ENCODE measurements at regions not wholly inside any gene's neighbourhood (a gene's known extent, or its start where the extent isn't known, plus 50 kb on each side); places are given as distances from the start of the nearest gene placed in this dataset.
A peak's percentile ranks its signal among the peaks of the same experiment; 100 is the strongest.
"Not testable (repeated sequence)": the region's sequence is repeated elsewhere in the genome, so short reads cannot be mapped to it uniquely, and the experiment has no call there.

GRCh38 chr7:28330384-28331070 is 81.8 kb upstream of the CREB5 start:
- DNase-seq, result no peak

GRCh38 chr7:28332046-28332445 is 80.3 kb upstream of the CREB5 start:
- DNase-seq, result no peak

GRCh38 chr7:28333548-28333947 is 78.8 kb upstream of the CREB5 start:
- not testable (repeated sequence) for DNase-seq

GRCh38 chr7:28336806-28337205 is 75.5 kb upstream of the CREB5 start:
- DNase-seq, result no peak

GRCh38 chr7:28338041-28338440 is 74.3 kb upstream of the CREB5 start:
- DNase-seq, result no peak

- DNase-seq, result no peak
Measured at GRCh38 chr7:28343462-28343861, 68.9 kb upstream of the CREB5 start.

- DNase-seq, result no peak
Measured at GRCh38 chr7:28346256-28346655, 66.1 kb upstream of the CREB5 start.

- DNase-seq, result no peak
Measured at GRCh38 chr7:28346676-28347363, 65.5 kb upstream of the CREB5 start.

GRCh38 chr7:28347475-28348318 is 64.6 kb upstream of the CREB5 start:
- no peak for DNase-seq

- DNase-seq, result no peak
Measured at GRCh38 chr7:28348636-28349035, 63.7 kb upstream of the CREB5 start.

- DNase-seq, result no peak
Measured at GRCh38 chr7:28349637-28350036, 62.7 kb upstream of the CREB5 start.

- no peak for DNase-seq
Measured at GRCh38 chr7:28350662-28351061, 61.7 kb upstream of the CREB5 start.

- DNase-seq, result no peak
Measured at GRCh38 chr7:28351450-28351849, 60.9 kb upstream of the CREB5 start.

- no peak for DNase-seq
Measured at GRCh38 chr7:28354601-28355402, 57.5 kb upstream of the CREB5 start.

- DNase-seq, result peak; percentile 89
Measured at GRCh38 chr7:28355635-28356319, 56.5 kb upstream of the CREB5 start.

GRCh38 chr7:28356619-28357018 is 55.7 kb upstream of the CREB5 start:
- DNase-seq, result no peak

- no peak for DNase-seq
Measured at GRCh38 chr7:28358423-28358868, 53.9 kb upstream of the CREB5 start.

GRCh38 chr7:28360739-28361138 is 51.6 kb upstream of the CREB5 start:
- no peak for DNase-seq

GRCh38 chr7:28361551-28361950 is 50.8 kb upstream of the CREB5 start:
- no peak for DNase-seq

- DNase-seq, result no peak
Measured at GRCh38 chr7:28362182-28362581, 50.1 kb upstream of the CREB5 start.
